HG03521 (cell line): ENCODE measurements at regions not wholly inside any gene's neighbourhood (a gene's known extent, or its start where the extent isn't known, plus 50 kb on each side); places are given as distances from the start of the nearest gene placed in this dataset.

Experiments
- ATAC-seq: cut with Tn5 transposase; IDR thresholded peaks from one replicate; pipeline ENCODE4 v1.9.1; 2021; ENCODE audit warnings: mild to moderate bottlenecking, moderate library complexity; ENCODE audit not compliant: unreplicated experiment

- no peak for ATAC-seq
Measured at GRCh38 chr9:82679472-82679871, 383.5 kb downstream of the RASEF start.

GRCh38 chr9:82680179-82680935 is 382.6 kb downstream of the RASEF start:
- no peak for ATAC-seq

- ATAC-seq = no peak
Measured at GRCh38 chr9:82681809-82682208, 381.1 kb downstream of the RASEF start.

- ATAC-seq = no peak
Measured at GRCh38 chr9:82682431-82682830, 380.5 kb downstream of the RASEF start.

GRCh38 chr9:82695704-82696103 is 367.2 kb downstream of the RASEF start:
- ATAC-seq = no peak

- ATAC-seq = no peak
Measured at GRCh38 chr9:82706786-82707185, 356.2 kb downstream of the RASEF start.

- no peak for ATAC-seq
Measured at GRCh38 chr9:82716821-82717220, 346.1 kb downstream of the RASEF start.

- ATAC-seq = no peak
Measured at GRCh38 chr9:82720515-82720914, 342.4 kb downstream of the RASEF start.

- ATAC-seq = no peak
Measured at GRCh38 chr9:82721593-82721992, 341.3 kb downstream of the RASEF start.

GRCh38 chr9:82722051-82722450 is 340.9 kb downstream of the RASEF start:
- no peak for ATAC-seq

GRCh38 chr9:82722561-82722960 is 340.4 kb downstream of the RASEF start:
- ATAC-seq = no peak

GRCh38 chr9:82726424-82727276 is 336.3 kb downstream of the RASEF start:
- no peak for ATAC-seq

GRCh38 chr9:82729141-82729540 is 333.8 kb downstream of the RASEF start:
- no peak for ATAC-seq

GRCh38 chr9:82729991-82730589 is 332.9 kb downstream of the RASEF start:
- no peak for ATAC-seq

GRCh38 chr9:82732928-82733327 is 330.0 kb downstream of the RASEF start:
- no peak for ATAC-seq

GRCh38 chr9:82736126-82736525 is 326.8 kb downstream of the RASEF start:
- no peak for ATAC-seq

- ATAC-seq = no peak
Measured at GRCh38 chr9:82736701-82737100, 326.2 kb downstream of the RASEF start.

GRCh38 chr9:82745919-82746318 is 317.0 kb downstream of the RASEF start:
- ATAC-seq = no peak

GRCh38 chr9:82750411-82750913 is 312.5 kb downstream of the RASEF start:
- ATAC-seq = no peak

- ATAC-seq = no peak
Measured at GRCh38 chr9:82757924-82758323, 305.0 kb downstream of the RASEF start.

GRCh38 chr9:82761027-82761426 is 301.9 kb downstream of the RASEF start:
- no peak for ATAC-seq

- ATAC-seq = no peak
Measured at GRCh38 chr9:82761956-82762355, 301.0 kb downstream of the RASEF start.
